Ectodermal cell (in vitro differentiated cells): ENCODE measurements at regions not wholly inside any gene's neighbourhood (a gene's known extent, or its start where the extent isn't known, plus 50 kb on each side); places are given as distances from the start of the nearest gene placed in this dataset.

ENCODE experiments used
- H3K27ac ChIP-seq: 2 replicates; pipeline ENCODE4 v1.7.0; 2013; ENCODE audit warnings: mild to moderate bottlenecking, low read depth, low read length; ENCODE audit not compliant: insufficient read depth, poor library complexity, severe bottlenecking
- H3K27me3 ChIP-seq: 2 replicates; pipeline ENCODE4 v1.7.0; 2013; ENCODE audit warnings: mild to moderate bottlenecking, low read length; ENCODE audit not compliant: insufficient read depth, control insufficient read depth, poor library complexity, severe bottlenecking
- H3K36me3 ChIP-seq: one replicate; pipeline ENCODE4 v1.7.0; 2013; ENCODE audit warnings: low read length; ENCODE audit not compliant: control insufficient read depth, insufficient read depth
- H3K4me1 ChIP-seq: one replicate; pipeline ENCODE4 v1.7.0; 2013; ENCODE audit warnings: low read length; ENCODE audit not compliant: control insufficient read depth, insufficient read depth
- H3K4me3 ChIP-seq: 2 replicates; pipeline ENCODE4 v1.7.0; 2013; ENCODE audit warnings: low read depth, low read length, control low read depth; ENCODE audit not compliant: insufficient read depth
- H3K9me3 ChIP-seq: 2 replicates; pipeline ENCODE4 v1.7.0; 2013; ENCODE audit warnings: mild to moderate bottlenecking, low read length, moderate library complexity; ENCODE audit not compliant: control insufficient read depth
- WGBS, 2 experiments: methylation state at CpG; one replicate each; pipeline ENCODE4 v1.1.7; 2013; ENCODE audit warnings: missing lambda C conversion rate in 2 of 2; 5-methylcytosine and 5-hydroxymethylcytosine counted together

DNA sequence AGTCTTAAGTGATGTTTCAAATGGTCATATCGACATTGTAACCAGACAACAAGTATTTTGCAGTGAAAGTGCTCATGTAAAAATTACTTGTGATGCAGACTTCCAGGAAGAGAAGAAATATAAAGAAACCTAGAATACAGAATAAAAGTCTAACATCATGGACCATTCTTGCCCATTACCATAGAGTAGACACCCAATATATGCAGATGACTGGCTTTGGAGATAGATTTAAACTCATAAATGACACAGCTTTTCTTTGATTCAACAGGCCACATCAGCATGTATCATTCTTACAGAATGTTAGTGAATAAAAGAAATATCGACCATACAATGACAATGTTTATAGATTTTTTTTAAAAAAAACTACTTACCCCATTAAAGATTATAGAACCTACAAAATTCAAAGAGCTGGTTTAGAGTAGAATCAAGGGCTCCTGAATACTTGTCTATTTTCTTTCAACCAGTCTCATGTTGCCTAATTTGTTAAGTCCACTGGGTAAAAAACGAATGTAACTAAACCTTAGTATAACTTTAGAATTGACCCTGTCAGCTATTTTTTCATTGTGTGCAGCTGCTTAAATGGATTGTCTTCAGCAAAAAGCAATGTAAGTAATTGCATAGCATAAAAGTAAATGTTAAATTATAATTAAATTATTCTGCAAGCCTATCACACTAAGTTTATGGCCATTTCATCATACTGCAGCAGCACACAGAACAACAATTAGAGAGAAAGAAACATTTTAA, 268.7 kb upstream of the AGTR1 start:
- WGBS, 2 experiments: 86 to 89% methylated on average over 2 of the region's 3 CpGs
- Histone ChIP-seq H3K4me3 (no peak overlapping the region), H3K4me1 (no peaks in the 10 kb centered on the region), H3K27ac (no peak overlapping the region), H3K9me3 (no peaks in the 10 kb centered on the region), H3K27me3 (no peaks in the 10 kb centered on the region), H3K36me3 (no peaks in the 10 kb centered on the region)

DNA sequence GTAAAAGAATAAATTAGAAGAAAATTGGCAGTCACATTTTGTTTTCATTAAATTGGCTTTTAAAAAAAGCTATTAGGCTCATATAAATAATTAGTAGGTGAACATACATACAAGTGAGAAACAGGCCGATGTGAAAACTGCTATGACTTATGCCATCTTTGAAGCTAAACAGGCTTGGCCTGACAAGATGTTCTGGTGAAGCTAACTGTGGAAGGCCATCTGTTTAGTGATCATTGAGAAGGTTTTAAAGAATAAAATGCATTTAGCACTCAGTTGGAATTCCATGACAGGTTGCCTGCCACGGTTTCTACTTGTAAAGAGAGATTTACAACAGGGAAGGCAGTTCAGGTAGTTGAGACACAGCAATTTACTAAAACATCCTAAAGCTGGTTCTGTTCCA, 264.0 kb upstream of the AGTR1 start:
- Histone ChIP-seq H3K27ac (no peak overlapping the region), H3K27me3 (no peaks in the 10 kb centered on the region), H3K4me3 (no peak overlapping the region), H3K4me1 (no peaks in the 10 kb centered on the region), H3K9me3 (no peaks in the 10 kb centered on the region), H3K36me3 (no peaks in the 10 kb centered on the region)
- 89% methylated on average over 2 of the region's 2 CpGs for WGBS, 2 experiments

GRCh38 chr3:148435534-148435933, 262.2 kb upstream of the AGTR1 start:
- Histone ChIP-seq H3K27ac (no peak overlapping the region), H3K4me1 (peaks cover 6% of the 10 kb centered on the region), H3K36me3 (no peaks in the 10 kb centered on the region), H3K4me3 (no peak overlapping the region), H3K27me3 (no peaks in the 10 kb centered on the region), H3K9me3 (no peaks in the 10 kb centered on the region)

DNA sequence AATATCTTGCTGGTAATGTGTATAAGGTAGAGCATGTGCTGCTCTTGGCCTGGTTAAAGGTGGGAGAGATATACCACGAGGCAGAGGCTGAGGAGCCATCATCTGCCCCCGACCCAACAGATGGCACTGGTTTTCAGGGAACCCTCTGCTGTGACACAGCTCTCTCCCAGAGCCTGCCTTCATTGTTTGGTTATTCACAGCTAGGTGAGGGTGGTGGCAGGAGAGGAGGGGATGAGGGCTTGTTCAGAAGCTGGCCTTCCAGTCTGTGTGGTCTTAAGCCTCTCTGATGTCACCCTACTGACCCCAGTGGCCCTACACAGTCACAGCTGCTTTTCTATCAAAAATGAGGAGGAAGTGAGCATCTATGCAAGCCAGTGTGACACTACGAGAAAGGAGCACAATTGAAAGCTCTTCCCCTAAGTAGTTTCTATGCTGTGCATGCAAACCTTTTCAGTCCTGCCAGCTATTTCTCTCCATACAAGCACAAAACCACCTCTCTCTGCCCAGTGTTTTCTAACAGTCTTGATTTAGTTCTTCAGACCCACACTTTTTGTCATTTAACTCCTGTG, 258.4 kb upstream of the AGTR1 start:
- H3K27ac ChIP-seq: no peak overlapping the region
- WGBS, 2 experiments: 78 to 84% methylated on average over 3 of the region's 3 CpGs
- H3K36me3 ChIP-seq: no peaks in the 10 kb centered on the region
- no peaks in the 10 kb centered on the region for H3K27me3 ChIP-seq
- H3K9me3 ChIP-seq: no peaks in the 10 kb centered on the region
- peaks cover 6% of the 10 kb centered on the region for H3K4me1 ChIP-seq
- no peak overlapping the region for H3K4me3 ChIP-seq

- Histone ChIP-seq H3K36me3 (no peaks in the 10 kb centered on the region), H3K9me3 (no peaks in the 10 kb centered on the region), H3K27me3 (no peaks in the 10 kb centered on the region), H3K27ac (no peak overlapping the region), H3K4me1 (peaks cover 6% of the 10 kb centered on the region), H3K4me3 (no peak overlapping the region)
- 82 to 97% methylated on average over 1 of the region's 1 CpG for WGBS, 2 experiments
Observed at GRCh38 chr3:148441191-148441590, 256.5 kb upstream of the AGTR1 start.

DNA sequence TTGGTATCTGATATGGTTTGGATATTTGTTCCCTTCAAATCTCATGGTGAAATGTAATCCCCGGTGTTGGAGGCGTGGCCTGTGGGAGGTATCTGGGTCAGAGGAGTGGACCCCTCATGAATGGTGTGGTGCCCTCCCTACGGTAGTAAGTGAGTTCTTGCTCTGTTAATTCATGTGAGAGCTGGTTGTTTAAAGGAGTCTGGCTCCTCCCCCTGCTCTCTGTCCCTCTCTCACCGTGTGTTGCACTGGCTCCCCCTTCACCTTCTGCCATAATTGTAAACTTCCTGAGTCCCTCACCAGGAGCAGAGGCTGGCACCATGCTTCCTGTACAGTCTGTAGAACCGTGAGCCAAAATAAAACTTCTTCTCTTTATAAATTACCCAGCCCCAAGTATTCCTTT, 246.9 kb upstream of the AGTR1 start:
- no peak overlapping the region for H3K27ac ChIP-seq

DNA sequence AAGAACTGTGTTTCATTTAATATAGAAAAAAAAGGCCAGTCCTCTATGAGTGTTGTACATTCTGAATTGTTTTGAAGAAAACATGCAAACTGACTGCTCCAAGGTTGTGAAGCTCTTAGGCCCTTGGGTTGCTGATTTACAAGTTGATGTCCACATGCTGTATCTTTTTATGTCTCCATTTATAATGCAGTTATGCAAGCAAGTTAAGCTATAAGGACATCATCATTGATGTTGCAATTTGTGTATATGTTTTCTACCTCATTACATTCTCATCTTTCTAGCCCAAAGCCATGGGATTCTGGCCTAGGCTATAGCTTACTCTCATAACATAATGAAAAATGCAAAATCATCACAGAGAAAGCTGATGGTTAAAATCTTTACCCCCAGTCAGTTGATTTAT, 245.7 kb upstream of the AGTR1 start:
- no peak overlapping the region for H3K4me3 ChIP-seq
- no peaks in the 10 kb centered on the region for H3K9me3 ChIP-seq
- no peaks in the 10 kb centered on the region for H3K36me3 ChIP-seq
- no peak overlapping the region for H3K27ac ChIP-seq
- H3K4me1 ChIP-seq: no peaks in the 10 kb centered on the region
- no peaks in the 10 kb centered on the region for H3K27me3 ChIP-seq

More for the DNA sequence above, 246.9 kb upstream of the AGTR1 start:
- no peaks in the 10 kb centered on the region for H3K9me3 ChIP-seq
- H3K27me3 ChIP-seq: no peaks in the 10 kb centered on the region
- no peaks in the 10 kb centered on the region for H3K36me3 ChIP-seq
- H3K4me3 ChIP-seq: no peak overlapping the region
- WGBS, 2 experiments: 76% methylated on average over 5 of the region's 5 CpGs
- H3K4me1 ChIP-seq: no peaks in the 10 kb centered on the region

DNA sequence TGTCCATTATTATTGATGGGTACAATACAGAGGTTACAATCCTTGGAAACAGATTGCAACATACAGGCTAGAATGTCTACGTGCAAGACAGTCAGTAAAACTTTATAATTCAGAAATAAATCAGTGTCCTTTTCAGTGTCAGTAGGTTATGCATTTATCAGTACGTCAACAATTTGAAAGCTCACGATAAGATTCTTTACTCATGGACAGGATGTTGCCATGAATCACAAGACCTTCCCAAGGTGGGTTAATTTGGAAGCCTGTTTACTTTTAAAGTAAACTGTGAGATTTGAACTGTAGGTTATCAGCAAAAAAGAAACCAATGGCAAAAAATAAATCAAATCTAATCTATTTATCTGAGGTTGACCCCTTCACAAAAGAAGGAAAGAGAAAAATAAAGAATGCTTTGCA, 243.9 kb upstream of the AGTR1 start:
- H3K27me3 ChIP-seq: no peaks in the 10 kb centered on the region
- WGBS, 2 experiments: 93 to 98% methylated on average over 3 of the region's 3 CpGs
- no peaks in the 10 kb centered on the region for H3K36me3 ChIP-seq
- H3K27ac ChIP-seq: no peak overlapping the region
- no peaks in the 10 kb centered on the region for H3K4me1 ChIP-seq
- H3K4me3 ChIP-seq: no peak overlapping the region
- H3K9me3 ChIP-seq: no peaks in the 10 kb centered on the region

DNA sequence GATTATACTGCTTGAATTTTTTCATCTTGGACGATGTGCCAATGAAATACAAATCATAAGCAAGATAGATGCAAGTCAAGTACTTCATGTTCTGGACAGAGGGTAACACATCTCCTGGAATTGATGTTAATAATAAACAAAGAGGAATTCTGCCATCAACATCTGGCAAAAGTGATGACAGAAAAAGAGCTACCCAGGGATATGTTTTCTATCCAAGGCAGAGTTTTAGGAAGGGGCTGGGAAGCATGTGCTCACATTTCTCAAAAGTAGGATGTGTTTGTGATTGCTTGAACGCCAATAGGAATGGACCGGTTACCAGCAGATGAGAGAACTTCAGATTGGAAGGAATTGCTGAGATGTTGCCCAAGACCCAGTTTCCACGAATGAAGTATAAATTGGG, 242.6 kb upstream of the AGTR1 start:
- no peak overlapping the region for H3K4me3 ChIP-seq
- no peak overlapping the region for H3K27ac ChIP-seq

GRCh38 chr3:148457886-148458285, 239.8 kb upstream of the AGTR1 start:
- no CpG with 5 or more reads among the region's 1 CpG for WGBS, 2 experiments

More for the DNA sequence above, 242.6 kb upstream of the AGTR1 start:
- Histone ChIP-seq H3K27me3 (no peaks in the 10 kb centered on the region), H3K9me3 (no peaks in the 10 kb centered on the region), H3K36me3 (no peaks in the 10 kb centered on the region), H3K4me1 (no peaks in the 10 kb centered on the region)
- 89 to 98% methylated on average over 3 to 4 of the region's 4 CpGs for WGBS, 2 experiments

More at GRCh38 chr3:148457886-148458285, 239.8 kb upstream of the AGTR1 start:
- H3K27ac ChIP-seq: no peak overlapping the region
- H3K9me3 ChIP-seq: no peaks in the 10 kb centered on the region
- H3K4me1 ChIP-seq: no peaks in the 10 kb centered on the region
- H3K36me3 ChIP-seq: no peaks in the 10 kb centered on the region
- no peaks in the 10 kb centered on the region for H3K27me3 ChIP-seq
- no peak overlapping the region for H3K4me3 ChIP-seq
